Stimulated activated naive CD8-positive, alpha-beta T cell treated with anti-CD3 and anti-CD28 coated beads, Interleukin-15, Interleukin-2, amounts not matched to agents 100 U/mL and 50 U/mL, for 24 hours (primary cell): ENCODE measurements at regions not wholly inside any gene's neighbourhood (a gene's known extent, or its start where the extent isn't known, plus 50 kb on each side); places are given as distances from the start of the nearest gene placed in this dataset.
"Not testable (repeated sequence)": the region's sequence is repeated elsewhere in the genome, so short reads cannot be mapped to it uniquely, and the experiment has no call there.

ENCODE experiments used
- ATAC-seq: fragments of 150-1000 bp; cut with Tn5 transposase; one replicate; pipeline ENCODE4 v1.10.0; 2021
- DNase-seq: peaks from one replicate; pipeline ENCODE4 v3.0.0; 2021

- ATAC-seq (no peak), DNase-seq (no peak)
Observed at GRCh38 chr9:78973907-78974306, 597.9 kb upstream of the TLE4 start.

GRCh38 chr9:78982849-78983248 lies 588.9 kb upstream of the TLE4 start:
- no peak for DNase-seq
- no peak for ATAC-seq

GRCh38 chr9:78985084-78985738 lies 586.6 kb upstream of the TLE4 start:
- DNase-seq = no peak

GRCh38 chr9:78986446-78986845 lies 585.3 kb upstream of the TLE4 start:
- ATAC-seq (no peak), DNase-seq (no peak)

More at GRCh38 chr9:78985084-78985738, 586.6 kb upstream of the TLE4 start:
- ATAC-seq = no peak

GRCh38 chr9:78989031-78989658 lies 582.6 kb upstream of the TLE4 start:
- ATAC-seq = no peak
- no peak for DNase-seq

GRCh38 chr9:78994471-78994870 lies 577.3 kb upstream of the TLE4 start:
- ATAC-seq = no peak

GRCh38 chr9:78994974-78995373 lies 576.8 kb upstream of the TLE4 start:
- not testable (repeated sequence) for ATAC-seq, DNase-seq

More at GRCh38 chr9:78994471-78994870, 577.3 kb upstream of the TLE4 start:
- no peak for DNase-seq

- ATAC-seq (no peak), DNase-seq (no peak)
Observed at GRCh38 chr9:78997296-78997695, 574.5 kb upstream of the TLE4 start.

GRCh38 chr9:79000230-79001002 lies 571.3 kb upstream of the TLE4 start:
- DNase-seq (no peak), ATAC-seq (no peak)

- ATAC-seq (no peak), DNase-seq (no peak)
Observed at GRCh38 chr9:79001012-79001411, 570.8 kb upstream of the TLE4 start.

- ATAC-seq (no peak), DNase-seq (no peak)
Observed at GRCh38 chr9:79003514-79003913, 568.3 kb upstream of the TLE4 start.

- ATAC-seq = no peak
- DNase-seq = no peak
Observed at GRCh38 chr9:79004032-79004431, 567.7 kb upstream of the TLE4 start.

GRCh38 chr9:79006546-79006945 lies 565.2 kb upstream of the TLE4 start:
- ATAC-seq (no peak), DNase-seq (no peak)

GRCh38 chr9:79007701-79008483 lies 563.9 kb upstream of the TLE4 start:
- ATAC-seq (no peak), DNase-seq (no peak)

GRCh38 chr9:79008916-79009315 lies 562.8 kb upstream of the TLE4 start:
- DNase-seq (no peak), ATAC-seq (no peak)

GRCh38 chr9:79011461-79011860 lies 560.3 kb upstream of the TLE4 start:
- no peak for DNase-seq
- ATAC-seq = no peak

GRCh38 chr9:79012561-79012960 lies 559.2 kb upstream of the TLE4 start:
- ATAC-seq (no peak), DNase-seq (no peak)

- no peak for ATAC-seq
- no peak for DNase-seq
Observed at GRCh38 chr9:79013715-79014610, 557.8 kb upstream of the TLE4 start.

- ATAC-seq (no peak), DNase-seq (no peak)
Observed at GRCh38 chr9:79014929-79015699, 556.7 kb upstream of the TLE4 start.

- DNase-seq (no peak), ATAC-seq (no peak)
Observed at GRCh38 chr9:79015951-79016350, 555.8 kb upstream of the TLE4 start.

- ATAC-seq (no peak), DNase-seq (no peak)
Observed at GRCh38 chr9:79020276-79020675, 551.5 kb upstream of the TLE4 start.
